ENCODE measurements at regions not wholly inside any gene's neighbourhood (a gene's known extent, or its start where the extent isn't known, plus 50 kb on each side); places are given as distances from the start of the nearest gene placed in this dataset.

DNA sequence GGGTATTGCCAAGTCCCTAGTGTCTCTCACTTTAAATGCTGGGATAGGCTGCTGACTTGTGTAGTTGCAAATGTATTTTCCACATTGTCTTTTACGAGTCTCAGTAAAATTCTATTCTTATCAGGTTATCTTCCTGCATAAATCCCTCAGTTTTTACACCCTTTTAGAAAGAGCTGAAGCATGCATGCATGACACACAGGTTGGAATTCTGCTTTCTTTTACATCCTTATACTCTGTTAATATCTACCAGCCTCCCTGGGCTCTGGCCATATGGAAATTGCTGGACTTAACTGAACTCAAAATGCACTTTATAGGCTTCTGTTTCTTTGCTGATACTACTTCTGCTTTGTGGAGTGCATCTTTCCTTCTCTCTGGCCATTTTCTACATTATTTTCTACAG is 477.4 kb downstream of the FRK start (continued):
- no peak for TF ChIP-seq RBBP5 (IDR thresholded peaks at IDR 0.05; ENCODE audit: borderline replicate concordance, low read depth, low read length)

DNA sequence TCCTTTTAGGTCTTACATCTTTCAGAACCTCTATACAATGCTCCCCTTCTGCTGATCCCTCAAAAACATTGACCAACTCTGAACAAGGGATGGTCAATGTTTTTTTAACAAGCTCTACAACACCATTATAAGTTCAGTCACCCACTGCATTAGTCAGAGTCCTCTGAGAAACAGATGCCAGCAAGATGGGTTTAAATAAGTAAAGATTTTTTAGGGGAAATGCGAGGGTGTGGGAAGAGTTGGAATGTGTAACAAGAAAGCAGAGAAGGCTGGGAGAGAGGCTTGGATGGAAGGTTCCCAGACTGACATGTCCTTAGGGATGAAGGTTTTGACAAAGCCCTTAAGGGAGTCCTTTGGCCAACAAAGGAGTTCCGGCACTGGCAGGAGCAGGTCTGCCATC is 478.3 kb downstream of the FRK start:
- H4K8ac ChIP-seq (ENCODE audit: extremely low read depth, insufficient read depth, low read length) = no peak overlapping the region
- ChIA-PET CTCF (ENCODE audit: partially characterized antibody) (no interaction called here), POLR2A (ENCODE audit: partially characterized antibody) (no interaction called here)
- H2BK120ac ChIP-seq (replicated peaks; ENCODE audit: low read depth, low read length) = no peak overlapping the region
- H3K9ac ChIP-seq (replicated peaks in 1 of 4; ENCODE audit: extremely low read depth in 1 of 4, low read depth in 3 of 4, low read length in 3 of 4) = no peak overlapping the region
- H3K56ac ChIP-seq (replicated peaks; ENCODE audit: insufficient read length, low read depth, low read length) = no peak overlapping the region
- no peak overlapping the region for H2BK20ac ChIP-seq (ENCODE audit: low read length)
- no peaks in the 10 kb centered on the region for H4K20me1 ChIP-seq (replicated peaks in 1 of 2; ENCODE audit: control insufficient read depth in 1 of 2, insufficient read depth in 2 of 2, low read length in 2 of 2)
- no peaks in the 10 kb centered on the region for H3K9me3 ChIP-seq (ENCODE audit: insufficient read depth in 2 of 2, low read depth in 1 of 2, low read length in 1 of 2)
- TF ChIP-seq PHF8 (conservative IDR thresholded peaks at IDR 0.05; ENCODE audit: low read depth, low read length) (no peak), YY1 (IDR thresholded peaks at IDR 0.05; ENCODE audit: low read depth, low read length) (no peak), SP4 (IDR thresholded peaks at IDR 0.05; ENCODE audit: low read length) (no peak), TCF12 (IDR thresholded peaks at IDR 0.05; ENCODE audit: low read depth, low read length) (no peak), JUND (IDR thresholded peaks at IDR 0.05; ENCODE audit: low read length) (no peak)
- TF ChIP-seq, protein P1, sequence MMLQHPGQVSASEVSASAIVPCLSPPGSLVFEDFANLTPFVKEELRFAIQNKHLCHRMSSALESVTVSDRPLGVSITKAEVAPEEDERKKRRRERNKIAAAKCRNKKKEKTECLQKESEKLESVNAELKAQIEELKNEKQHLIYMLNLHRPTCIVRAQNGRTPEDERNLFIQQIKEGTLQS (IDR thresholded peaks at IDR 0.05; ENCODE audit: insufficient read depth, low read depth, low read length) = no peak
- TF ChIP-seq, protein P2, sequence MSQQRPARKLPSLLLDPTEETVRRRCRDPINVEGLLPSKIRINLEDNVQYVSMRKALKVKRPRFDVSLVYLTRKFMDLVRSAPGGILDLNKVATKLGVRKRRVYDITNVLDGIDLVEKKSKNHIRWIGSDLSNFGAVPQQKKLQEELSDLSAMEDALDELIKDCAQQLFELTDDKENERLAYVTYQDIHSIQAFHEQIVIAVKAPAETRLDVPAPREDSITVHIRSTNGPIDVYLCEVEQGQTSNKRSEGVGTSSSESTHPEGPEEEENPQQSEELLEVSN (IDR thresholded peaks at IDR 0.05) = no peak
- H3K14ac ChIP-seq (ENCODE audit: insufficient read length) = no peak overlapping the region
- H3K4me1 ChIP-seq (replicated peaks in 1 of 4; ENCODE audit: control insufficient read depth in 3 of 4, insufficient read depth in 4 of 4, low read length in 3 of 4) = no peaks in the 10 kb centered on the region
- H3K79me2 ChIP-seq (ENCODE audit: control insufficient read depth in 1 of 2, insufficient read depth in 2 of 2, low read length in 2 of 2) = no peaks in the 10 kb centered on the region
- H4K91ac ChIP-seq (replicated peaks; ENCODE audit: insufficient read length, low read length) = no peak overlapping the region
- H4K5ac ChIP-seq (ENCODE audit: insufficient read length, low read depth, low read length) = no peak overlapping the region
- H3K27me3 ChIP-seq (replicated peaks in 1 of 4; ENCODE audit: control insufficient read depth in 3 of 4, extremely low read depth in 1 of 4, insufficient read depth in 3 of 4, low read length in 3 of 4) = no peaks in the 10 kb centered on the region
- no peak overlapping the region for H3K18ac ChIP-seq (ENCODE audit: extremely low read depth, low read length)
- H3K23ac ChIP-seq (ENCODE audit: insufficient read length) = no peak overlapping the region
- 89 to 100% methylated on average over 1 to 2 of the region's 2 CpGs for WGBS, 2 experiments (ENCODE audit: extremely low coverage in 1 of 2, insufficient coverage in 1 of 2, insufficient read length in 1 of 2, insufficient replicate concordance in 2 of 2, low coverage in 1 of 2, low lambda C conversion rate in 2 of 2, missing lambda C conversion rate in 1 of 2)
- H3K4ac ChIP-seq (replicated peaks; ENCODE audit: insufficient read length, low read depth, low read length) = no peak overlapping the region
- no peak overlapping the region for H2AFZ ChIP-seq (ENCODE audit: low read length)
- H3K4me3 ChIP-seq (ENCODE audit: extremely low read depth in 1 of 4, insufficient read depth in 2 of 4, low read depth in 3 of 4, low read length in 4 of 4) = no peak overlapping the region
- no peak overlapping the region for H3K27ac ChIP-seq (ENCODE audit: low read depth, low read length)
- DNase-seq (ENCODE audit: low read depth in 1 of 2, low spot score in 2 of 2) (no peak), FAIRE-seq (no peak)
- no peak overlapping the region for H2BK15ac ChIP-seq (ENCODE audit: low read length)
- no peaks in the 10 kb centered on the region for H3K79me1 ChIP-seq (ENCODE audit: low read depth, low read length)
- no peak overlapping the region for H2AK5ac ChIP-seq (ENCODE audit: low read depth, low read length)
- H3K36me3 ChIP-seq (ENCODE audit: control insufficient read depth in 2 of 4, insufficient read depth in 4 of 4, low read length in 3 of 4) = no peaks in the 10 kb centered on the region
- H2BK12ac ChIP-seq (ENCODE audit: low read depth, low read length) = no peak overlapping the region
- H3K4me2 ChIP-seq (ENCODE audit: insufficient read depth in 1 of 2, low read depth in 2 of 2, low read length in 2 of 2) = no peak overlapping the region
- no peaks in the 10 kb centered on the region for H3K23me2 ChIP-seq (ENCODE audit: low read depth, low read length)
- no peak overlapping the region for H2BK5ac ChIP-seq (ENCODE audit: low read depth, low read length)
